ENCODE measurements at regions not wholly inside any gene's neighbourhood (a gene's known extent, or its start where the extent isn't known, plus 50 kb on each side); places are given as distances from the start of the nearest gene placed in this dataset.

- no TSS peak for BruUV-seq (replicated peaks)
Measured at GRCh38 chr13:40363653-40364052, 302.8 kb downstream of the FOXO1 start.

GRCh38 chr13:40366119-40366518 lies 300.3 kb downstream of the FOXO1 start:
- H3K9me3 Mint-ChIP-seq (ENCODE audit: low read depth, unreplicated experiment): no peaks in the 10 kb centered on the region
- H3K36me3 Mint-ChIP-seq (ENCODE audit: insufficient read depth, unreplicated experiment): no peaks in the 10 kb centered on the region
- TF ChIP-seq CTCF (IDR thresholded peaks at IDR 0.05; ENCODE audit: unreplicated experiment): no peak
- intact Hi-C loops (cut with micrococcal nuclease; ENCODE audit: unreplicated experiment): no loop called here
- DNase-seq: no peak
- no peak overlapping the region for H3K4me3 Mint-ChIP-seq (ENCODE audit: low read depth, unreplicated experiment)
- CTCF ChIA-PET: no interaction called here
- H3K27me3 Mint-ChIP-seq (ENCODE audit: unreplicated experiment): no peaks in the 10 kb centered on the region
- no peak overlapping the region for H3K27ac Mint-ChIP-seq (ENCODE audit: unreplicated experiment)
- no TSS peak for BruUV-seq (replicated peaks)
- H3K4me1 Mint-ChIP-seq (ENCODE audit: low read depth, unreplicated experiment): no peaks in the 10 kb centered on the region

More at GRCh38 chr13:40363653-40364052, 302.8 kb downstream of the FOXO1 start:
- H3K9me3 Mint-ChIP-seq (ENCODE audit: low read depth, unreplicated experiment): no peaks in the 10 kb centered on the region
- DNase-seq: no peak
- CTCF ChIA-PET: no interaction called here
- TF ChIP-seq CTCF (IDR thresholded peaks at IDR 0.05; ENCODE audit: unreplicated experiment): no peak
- H3K27me3 Mint-ChIP-seq (ENCODE audit: unreplicated experiment): no peaks in the 10 kb centered on the region
- no peak overlapping the region for H3K27ac Mint-ChIP-seq (ENCODE audit: unreplicated experiment)
- no peaks in the 10 kb centered on the region for H3K36me3 Mint-ChIP-seq (ENCODE audit: insufficient read depth, unreplicated experiment)
- intact Hi-C loops (cut with micrococcal nuclease; ENCODE audit: unreplicated experiment): no loop called here
- H3K4me1 Mint-ChIP-seq (ENCODE audit: low read depth, unreplicated experiment): no peaks in the 10 kb centered on the region
- no peak overlapping the region for H3K4me3 Mint-ChIP-seq (ENCODE audit: low read depth, unreplicated experiment)

- BruUV-seq (replicated peaks): no TSS peak
- H3K4me3 Mint-ChIP-seq (ENCODE audit: low read depth, unreplicated experiment): no peak overlapping the region
- intact Hi-C loops (cut with micrococcal nuclease; ENCODE audit: unreplicated experiment): no loop called here
- H3K4me1 Mint-ChIP-seq (ENCODE audit: low read depth, unreplicated experiment): no peaks in the 10 kb centered on the region
- no peak overlapping the region for H3K27ac Mint-ChIP-seq (ENCODE audit: unreplicated experiment)
- no peak for TF ChIP-seq CTCF (IDR thresholded peaks at IDR 0.05; ENCODE audit: unreplicated experiment)
- CTCF ChIA-PET: interaction anchor here (0.6 kb wide), 1 partner anchor 10 kb away, joined by 6 read pairs; no protein-coding TSS in a partner anchor
- no peaks in the 10 kb centered on the region for H3K9me3 Mint-ChIP-seq (ENCODE audit: low read depth, unreplicated experiment)
- no peaks in the 10 kb centered on the region for H3K36me3 Mint-ChIP-seq (ENCODE audit: insufficient read depth, unreplicated experiment)
- DNase-seq: no peak
- H3K27me3 Mint-ChIP-seq (ENCODE audit: unreplicated experiment): no peaks in the 10 kb centered on the region
Measured at GRCh38 chr13:40368127-40368891, 298.1 kb downstream of the FOXO1 start.

GRCh38 chr13:40370661-40371060 lies 295.8 kb downstream of the FOXO1 start:
- no peak for TF ChIP-seq CTCF (IDR thresholded peaks at IDR 0.05; ENCODE audit: unreplicated experiment)
- Mint-ChIP-seq H3K27me3 (ENCODE audit: unreplicated experiment) (no peaks in the 10 kb centered on the region), H3K4me1 (ENCODE audit: low read depth, unreplicated experiment) (no peaks in the 10 kb centered on the region), H3K4me3 (ENCODE audit: low read depth, unreplicated experiment) (no peak overlapping the region), H3K9me3 (ENCODE audit: low read depth, unreplicated experiment) (no peaks in the 10 kb centered on the region), H3K36me3 (ENCODE audit: insufficient read depth, unreplicated experiment) (no peaks in the 10 kb centered on the region), H3K27ac (ENCODE audit: unreplicated experiment) (no peak overlapping the region)
- DNase-seq: no peak
- CTCF ChIA-PET: no interaction called here
- intact Hi-C loops (cut with micrococcal nuclease; ENCODE audit: unreplicated experiment): no loop called here
- no TSS peak for BruUV-seq (replicated peaks)

Data from Calu3 (cell line).